SK-N-SH treated with all-trans-retinoic acid at 6 μM for 48 hours (cell line): ENCODE measurements at regions not wholly inside any gene's neighbourhood (a gene's known extent, or its start where the extent isn't known, plus 50 kb on each side); places are given as distances from the start of the nearest gene placed in this dataset.
A peak's percentile ranks its signal among the peaks of the same experiment; 100 is the strongest.

Experiments used
- ATAC-seq: fragments of 200-7000 bp; cut with Tn5 transposase; 3 replicates; pipeline ENCODE4 v1.9.1; 2020; ENCODE audit warnings: mild to moderate bottlenecking, moderate library complexity
- ARNTL ChIP-seq: fragments of 450-650 bp; formaldehyde crosslinking; IDR thresholded peaks from 2 replicates; pipeline ENCODE4 v1.5.0; 2020; ENCODE audit warnings: low read depth, mild to moderate bottlenecking, moderate library complexity, borderline replicate concordance
- BACH2 ChIP-seq: fragments of 250-450 bp; sonication (Bioruptor Pico); IDR thresholded peaks from 2 replicates; pipeline ENCODE4 v1.9.0; 2021; ENCODE audit warnings: mild to moderate bottlenecking, borderline replicate concordance
- CSDC2 ChIP-seq: fragments of 250-450 bp; sonication (Bioruptor Pico); IDR thresholded peaks from 2 replicates; pipeline ENCODE4 v1.5.0; 2020; ENCODE audit warnings: mild to moderate bottlenecking, moderate library complexity
- CSRNP3 ChIP-seq: fragments of 250-450 bp; sonication (Bioruptor Pico); IDR thresholded peaks from 2 replicates; pipeline ENCODE4 v1.5.1; 2021; ENCODE audit warnings: mild to moderate bottlenecking, moderate library complexity
- ESRRG ChIP-seq: fragments of 250-450 bp; sonication (Bioruptor Pico); IDR thresholded peaks from 2 replicates; pipeline ENCODE4 v1.6.1; 2021; ENCODE audit warnings: mild to moderate bottlenecking
- ISL1 ChIP-seq: fragments of 250-450 bp; sonication (Bioruptor Pico); IDR thresholded peaks from 2 replicates; pipeline ENCODE4 v2.1.2; 2022; ENCODE audit warnings: mild to moderate bottlenecking, moderate library complexity
- OSR1 ChIP-seq: fragments of 250-450 bp; sonication (Bioruptor Pico); IDR thresholded peaks from 2 replicates; pipeline ENCODE4 v1.8.0; 2022; ENCODE audit warnings: moderate library complexity, mild to moderate bottlenecking, inconsistent platforms
- PATZ1 ChIP-seq: fragments of 250-450 bp; sonication (Bioruptor Pico); IDR thresholded peaks from 2 replicates; pipeline ENCODE4 v1.8.0; 2020; ENCODE audit warnings: mild to moderate bottlenecking, moderate library complexity, borderline replicate concordance
- PPARA ChIP-seq: fragments of 250-450 bp; sonication (Bioruptor Pico); IDR thresholded peaks from 2 replicates; pipeline ENCODE4 v1.5.0; 2020; ENCODE audit warnings: mild to moderate bottlenecking, borderline replicate concordance
- RARB ChIP-seq: fragments of 250-450 bp; sonication (Bioruptor Pico); IDR thresholded peaks from 2 replicates; pipeline ENCODE4 v1.8.0; 2021; ENCODE audit warnings: mild to moderate bottlenecking, moderate library complexity
- SNAI2 ChIP-seq: fragments of 250-450 bp; sonication (Bioruptor Pico); IDR thresholded peaks from 2 replicates; pipeline ENCODE4 v1.5.0; 2020; ENCODE audit warnings: mild to moderate bottlenecking, moderate library complexity
- TCF4 ChIP-seq: fragments of 250-450 bp; sonication (Bioruptor Pico); IDR thresholded peaks from 2 replicates; pipeline ENCODE4 v1.8.0; 2021; ENCODE audit warnings: mild to moderate bottlenecking, moderate library complexity, borderline replicate concordance
- TOX ChIP-seq: fragments of 250-450 bp; sonication (Bioruptor Pico); IDR thresholded peaks from 2 replicates; pipeline ENCODE4 v1.8.0; 2021; ENCODE audit warnings: mild to moderate bottlenecking, moderate library complexity, borderline replicate concordance
- ZC3H10 ChIP-seq: fragments of 250-450 bp; sonication (Bioruptor Pico); IDR thresholded peaks from 2 replicates; pipeline ENCODE4 v1.5.1; 2021; ENCODE audit warnings: mild to moderate bottlenecking, moderate library complexity
- ZFP3 ChIP-seq: fragments of 250-450 bp; sonication (Bioruptor Pico); IDR thresholded peaks from 2 replicates; pipeline ENCODE4 v1.5.0; 2020; ENCODE audit warnings: mild to moderate bottlenecking, moderate library complexity
- ZFP30 ChIP-seq: fragments of 450-650 bp; formaldehyde crosslinking; IDR thresholded peaks from 2 replicates; pipeline ENCODE4 v1.5.0; 2022; ENCODE audit warnings: mild to moderate bottlenecking, moderate library complexity
- ZNF565 ChIP-seq: fragments of 450-650 bp; formaldehyde crosslinking; conservative IDR thresholded peaks from 2 replicates; pipeline ENCODE4 v1.5.0; 2020; ENCODE audit warnings: low read depth, mild to moderate bottlenecking, moderate library complexity
- ZNF70 ChIP-seq: fragments of 450-650 bp; formaldehyde crosslinking; IDR thresholded peaks from 2 replicates; pipeline ENCODE4 v1.5.0; 2020; ENCODE audit warnings: mild to moderate bottlenecking, moderate library complexity
- ZNF8 ChIP-seq: fragments of 450-650 bp; formaldehyde crosslinking; IDR thresholded peaks from 2 replicates; pipeline ENCODE4 v1.5.0; 2020; ENCODE audit warnings: mild to moderate bottlenecking, moderate library complexity
- TF ChIP-seq, protein P1 (sequence below): fragments of 250-450 bp; sonication (Bioruptor Pico); IDR thresholded peaks from 2 replicates; pipeline ENCODE4 v1.5.1; 2020; ENCODE audit warnings: low read depth, mild to moderate bottlenecking, moderate library complexity
- TF ChIP-seq, protein P2 (sequence below): fragments of 250-450 bp; sonication (Bioruptor Pico); IDR thresholded peaks from 2 replicates; pipeline ENCODE4 v1.8.0; 2021; ENCODE audit warnings: low read depth, mild to moderate bottlenecking, moderate library complexity, borderline replicate concordance

GRCh38 chr9:16143947-16144890 is 591.4 kb downstream of the CCDC171 start (continued):
- TF ChIP-seq CSDC2 (CRISPR knock-in tag), result no peak

GRCh38 chr9:16145196-16145950 is 592.5 kb downstream of the CCDC171 start:
- TF ChIP-seq ZFP3 (CRISPR knock-in tag) (no peak), RARB (no peak), ZC3H10 (CRISPR knock-in tag) (no peak), ZNF70 (CRISPR knock-in tag) (no peak), TOX (CRISPR knock-in tag) (no peak), CSRNP3 (CRISPR knock-in tag) (no peak), ZNF565 (CRISPR knock-in tag) (no peak), TCF4 (CRISPR knock-in tag) (no peak), OSR1 (no peak)
- TF ChIP-seq, protein P1, sequence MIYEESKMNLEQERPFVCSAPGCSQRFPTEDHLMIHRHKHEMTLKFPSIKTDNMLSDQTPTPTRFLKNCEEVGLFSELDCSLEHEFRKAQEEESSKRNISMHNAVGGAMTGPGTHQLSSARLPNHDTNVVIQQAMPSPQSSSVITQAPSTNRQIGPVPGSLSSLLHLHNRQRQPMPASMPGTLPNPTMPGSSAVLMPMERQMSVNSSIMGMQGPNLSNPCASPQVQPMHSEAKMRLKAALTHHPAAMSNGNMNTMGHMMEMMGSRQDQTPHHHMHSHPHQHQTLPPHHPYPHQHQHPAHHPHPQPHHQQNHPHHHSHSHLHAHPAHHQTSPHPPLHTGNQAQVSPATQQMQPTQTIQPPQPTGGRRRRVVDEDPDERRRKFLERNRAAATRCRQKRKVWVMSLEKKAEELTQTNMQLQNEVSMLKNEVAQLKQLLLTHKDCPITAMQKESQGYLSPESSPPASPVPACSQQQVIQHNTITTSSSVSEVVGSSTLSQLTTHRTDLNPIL (CRISPR knock-in tag), result no peak
- TF ChIP-seq, protein P2, sequence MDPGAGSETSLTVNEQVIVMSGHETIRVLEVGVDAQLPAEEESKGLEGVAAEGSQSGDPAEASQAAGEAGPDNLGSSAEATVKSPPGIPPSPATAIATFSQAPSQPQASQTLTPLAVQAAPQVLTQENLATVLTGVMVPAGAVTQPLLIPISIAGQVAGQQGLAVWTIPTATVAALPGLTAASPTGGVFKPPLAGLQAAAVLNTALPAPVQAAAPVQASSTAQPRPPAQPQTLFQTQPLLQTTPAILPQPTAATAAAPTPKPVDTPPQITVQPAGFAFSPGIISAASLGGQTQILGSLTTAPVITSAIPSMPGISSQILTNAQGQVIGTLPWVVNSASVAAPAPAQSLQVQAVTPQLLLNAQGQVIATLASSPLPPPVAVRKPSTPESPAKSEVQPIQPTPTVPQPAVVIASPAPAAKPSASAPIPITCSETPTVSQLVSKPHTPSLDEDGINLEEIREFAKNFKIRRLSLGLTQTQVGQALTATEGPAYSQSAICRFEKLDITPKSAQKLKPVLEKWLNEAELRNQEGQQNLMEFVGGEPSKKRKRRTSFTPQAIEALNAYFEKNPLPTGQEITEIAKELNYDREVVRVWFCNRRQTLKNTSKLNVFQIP, result no peak
- TF ChIP-seq, all 23 proteins: peak for 0
- ATAC-seq, result no peak

- no peak for TF ChIP-seq TOX (CRISPR knock-in tag)
- no peak for TF ChIP-seq PATZ1 (CRISPR knock-in tag)
- no peak for TF ChIP-seq ZNF565 (CRISPR knock-in tag)
- TF ChIP-seq CSDC2 (CRISPR knock-in tag), result no peak
- no peak for TF ChIP-seq ZC3H10 (CRISPR knock-in tag)
- TF ChIP-seq OSR1, result no peak
- no peak for TF ChIP-seq ZFP30 (CRISPR knock-in tag)
- TF ChIP-seq RARB, result no peak
- no peak for TF ChIP-seq ARNTL (CRISPR knock-in tag)
- TF ChIP-seq BACH2, result no peak
- no peak for TF ChIP-seq PPARA (CRISPR knock-in tag)
- no peak for TF ChIP-seq ISL1 (CRISPR knock-in tag)
- no peak for TF ChIP-seq ESRRG (CRISPR knock-in tag)
- ATAC-seq, result peak; percentile 18; the same call in 1 of the 3 replicates
Measured at GRCh38 chr9:16147726-16148125, 594.9 kb downstream of the CCDC171 start.

DNA sequence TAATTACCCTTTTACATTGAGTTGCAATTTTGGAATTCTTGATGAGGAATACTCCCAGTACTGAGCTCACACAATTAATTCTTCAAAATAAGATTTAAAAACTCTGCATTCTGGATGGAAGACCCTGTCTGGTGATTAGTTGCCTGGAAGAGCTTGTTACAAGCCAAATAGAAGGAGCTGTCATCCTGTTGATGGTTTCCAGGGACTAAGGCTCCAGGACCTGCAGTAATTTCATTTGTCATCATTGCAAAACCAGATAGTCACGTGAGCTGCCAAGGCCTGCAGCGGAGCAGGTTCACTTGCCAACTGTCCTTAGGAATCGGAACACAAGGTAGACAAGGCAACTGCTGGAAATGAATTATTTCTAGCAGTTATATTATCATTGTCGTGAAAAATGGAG is 597.7 kb downstream of the CCDC171 start:
- ATAC-seq, result peak; percentile 78
- TF ChIP-seq ZNF565 (CRISPR knock-in tag), result no peak
- peak; percentile 56; the same call in 1 of the 2 replicates for TF ChIP-seq ZFP3 (CRISPR knock-in tag)
- peak; percentile 93 for TF ChIP-seq ISL1 (CRISPR knock-in tag)
- TF ChIP-seq CSRNP3 (CRISPR knock-in tag), result no peak; the same call in 1 of the 2 replicates
- TF ChIP-seq PPARA (CRISPR knock-in tag), result no peak
- no peak for TF ChIP-seq OSR1
- peak; percentile 92 for TF ChIP-seq SNAI2 (CRISPR knock-in tag)
- TF ChIP-seq TCF4 (CRISPR knock-in tag), result peak; percentile 96
- no peak for TF ChIP-seq PATZ1 (CRISPR knock-in tag)
- no peak for TF ChIP-seq ZC3H10 (CRISPR knock-in tag)
- TF ChIP-seq ZNF8, result no peak
- 0 out of 2 replicates have a peak, but pooled peaks have one; percentile 55 for TF ChIP-seq CSDC2 (CRISPR knock-in tag)
- TF ChIP-seq TOX (CRISPR knock-in tag), result no peak; the same call in 1 of the 2 replicates
- TF ChIP-seq BACH2, result no peak
- TF ChIP-seq, protein P1 (CRISPR knock-in tag), result peak; percentile 54; the same call in 1 of the 2 replicates
